HL-60 (cell line): ENCODE measurements at regions not wholly inside any gene's neighbourhood (a gene's known extent, or its start where the extent isn't known, plus 50 kb on each side); places are given as distances from the start of the nearest gene placed in this dataset.

ENCODE experiments used
- DNase-seq, 2 experiments: peaks; one replicate each; pipeline ENCODE4 v3.0.0-alpha.2; 2010 to 2020; ENCODE audit warnings: low read depth in 1 of 2, low spot score in 1 of 2
- H3K27ac ChIP-seq: fragments of 250-450 bp; sonication (Bioruptor Pico); replicated peaks from 2 replicates; pipeline ENCODE4 v1.5.1; 2020; ENCODE audit warnings: mild to moderate bottlenecking, moderate library complexity
- H3K27me3 ChIP-seq: fragments of 250-450 bp; sonication (Bioruptor Pico); 2 replicates; pipeline ENCODE4 v1.5.1; 2021; ENCODE audit warnings: mild to moderate bottlenecking, moderate library complexity; ENCODE audit not compliant: insufficient read depth, poor library complexity, severe bottlenecking
- H3K4me3 ChIP-seq: replicated peaks from 2 replicates; pipeline ENCODE4 v1.5.1; 2011; ENCODE audit warnings: mild to moderate bottlenecking, control low read depth, low read length; ENCODE audit not compliant: insufficient read depth
- GABPA ChIP-seq: IDR thresholded peaks from 2 replicates; pipeline ENCODE4 v1.6.1; 2012; ENCODE audit warnings: low read depth
- POLR2AphosphoS5 ChIP-seq: IDR thresholded peaks from 2 replicates; pipeline ENCODE4 v1.6.1; 2012; ENCODE audit warnings: low read depth
- SPI1 ChIP-seq: IDR thresholded peaks from 2 replicates; pipeline ENCODE4 v1.6.1; 2012; ENCODE audit warnings: low read depth, mild to moderate bottlenecking, borderline replicate concordance
- TF ChIP-seq, protein P1 (sequence below): IDR thresholded peaks from one replicate; pipeline ENCODE4 v1.5.1; 2011; ENCODE audit warnings: low read length, control low read depth, inconsistent platforms; ENCODE audit not compliant: insufficient read depth
- TF ChIP-seq, protein P2 (sequence below): IDR thresholded peaks from 2 replicates; pipeline ENCODE4 v1.6.1; 2012; ENCODE audit warnings: low read depth; ENCODE audit not compliant: insufficient replicate concordance

DNA sequence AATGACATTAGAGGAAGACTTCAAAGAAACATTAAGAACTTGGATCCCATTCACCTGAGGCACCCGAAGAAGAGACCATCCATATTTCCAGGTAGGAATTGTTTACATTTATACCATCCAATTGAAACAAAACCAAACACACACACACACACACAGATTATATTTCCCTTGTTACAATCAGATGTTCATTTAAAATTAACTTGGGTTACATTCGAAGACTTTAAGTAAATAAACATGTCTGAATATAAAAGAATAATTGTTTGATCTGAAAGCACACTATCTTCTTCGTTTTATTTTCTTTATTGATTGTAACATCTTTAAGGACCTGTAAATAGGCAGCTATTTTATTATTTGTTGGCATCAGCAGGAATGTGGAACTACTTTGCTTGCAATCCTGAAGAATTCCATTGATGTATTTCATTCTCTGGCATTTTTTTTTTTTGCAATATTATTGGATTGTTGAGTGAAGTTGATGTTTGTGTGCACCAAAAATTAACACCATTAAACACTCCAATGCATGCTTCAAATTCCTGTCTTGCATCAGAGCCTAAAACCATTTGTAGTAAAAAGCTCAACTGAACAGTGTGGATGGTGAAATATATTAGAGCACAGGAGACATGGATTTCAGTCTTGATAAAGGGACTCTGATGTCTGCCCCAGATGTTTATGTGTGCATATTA is 85.3 kb upstream of the FRY start:
- no peak for DNase-seq
- Histone ChIP-seq H3K27me3 (no peaks in the 10 kb centered on the region), H3K4me3 (no peak overlapping the region), H3K27ac (no peak overlapping the region)
- TF ChIP-seq POLR2AphosphoS5 (no peak), GABPA (no peak), SPI1 (no peak)
- TF ChIP-seq, protein P1, sequence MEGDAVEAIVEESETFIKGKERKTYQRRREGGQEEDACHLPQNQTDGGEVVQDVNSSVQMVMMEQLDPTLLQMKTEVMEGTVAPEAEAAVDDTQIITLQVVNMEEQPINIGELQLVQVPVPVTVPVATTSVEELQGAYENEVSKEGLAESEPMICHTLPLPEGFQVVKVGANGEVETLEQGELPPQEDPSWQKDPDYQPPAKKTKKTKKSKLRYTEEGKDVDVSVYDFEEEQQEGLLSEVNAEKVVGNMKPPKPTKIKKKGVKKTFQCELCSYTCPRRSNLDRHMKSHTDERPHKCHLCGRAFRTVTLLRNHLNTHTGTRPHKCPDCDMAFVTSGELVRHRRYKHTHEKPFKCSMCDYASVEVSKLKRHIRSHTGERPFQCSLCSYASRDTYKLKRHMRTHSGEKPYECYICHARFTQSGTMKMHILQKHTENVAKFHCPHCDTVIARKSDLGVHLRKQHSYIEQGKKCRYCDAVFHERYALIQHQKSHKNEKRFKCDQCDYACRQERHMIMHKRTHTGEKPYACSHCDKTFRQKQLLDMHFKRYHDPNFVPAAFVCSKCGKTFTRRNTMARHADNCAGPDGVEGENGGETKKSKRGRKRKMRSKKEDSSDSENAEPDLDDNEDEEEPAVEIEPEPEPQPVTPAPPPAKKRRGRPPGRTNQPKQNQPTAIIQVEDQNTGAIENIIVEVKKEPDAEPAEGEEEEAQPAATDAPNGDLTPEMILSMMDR = no peak
- TF ChIP-seq, protein P2, sequence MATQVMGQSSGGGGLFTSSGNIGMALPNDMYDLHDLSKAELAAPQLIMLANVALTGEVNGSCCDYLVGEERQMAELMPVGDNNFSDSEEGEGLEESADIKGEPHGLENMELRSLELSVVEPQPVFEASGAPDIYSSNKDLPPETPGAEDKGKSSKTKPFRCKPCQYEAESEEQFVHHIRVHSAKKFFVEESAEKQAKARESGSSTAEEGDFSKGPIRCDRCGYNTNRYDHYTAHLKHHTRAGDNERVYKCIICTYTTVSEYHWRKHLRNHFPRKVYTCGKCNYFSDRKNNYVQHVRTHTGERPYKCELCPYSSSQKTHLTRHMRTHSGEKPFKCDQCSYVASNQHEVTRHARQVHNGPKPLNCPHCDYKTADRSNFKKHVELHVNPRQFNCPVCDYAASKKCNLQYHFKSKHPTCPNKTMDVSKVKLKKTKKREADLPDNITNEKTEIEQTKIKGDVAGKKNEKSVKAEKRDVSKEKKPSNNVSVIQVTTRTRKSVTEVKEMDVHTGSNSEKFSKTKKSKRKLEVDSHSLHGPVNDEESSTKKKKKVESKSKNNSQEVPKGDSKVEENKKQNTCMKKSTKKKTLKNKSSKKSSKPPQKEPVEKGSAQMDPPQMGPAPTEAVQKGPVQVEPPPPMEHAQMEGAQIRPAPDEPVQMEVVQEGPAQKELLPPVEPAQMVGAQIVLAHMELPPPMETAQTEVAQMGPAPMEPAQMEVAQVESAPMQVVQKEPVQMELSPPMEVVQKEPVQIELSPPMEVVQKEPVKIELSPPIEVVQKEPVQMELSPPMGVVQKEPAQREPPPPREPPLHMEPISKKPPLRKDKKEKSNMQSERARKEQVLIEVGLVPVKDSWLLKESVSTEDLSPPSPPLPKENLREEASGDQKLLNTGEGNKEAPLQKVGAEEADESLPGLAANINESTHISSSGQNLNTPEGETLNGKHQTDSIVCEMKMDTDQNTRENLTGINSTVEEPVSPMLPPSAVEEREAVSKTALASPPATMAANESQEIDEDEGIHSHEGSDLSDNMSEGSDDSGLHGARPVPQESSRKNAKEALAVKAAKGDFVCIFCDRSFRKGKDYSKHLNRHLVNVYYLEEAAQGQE = no peak

GRCh38 chr13:31947105-31947504 is 84.5 kb upstream of the FRY start:
- DNase-seq = no peak
- no peak for TF ChIP-seq SPI1
- TF ChIP-seq, protein P2 = no peak
- TF ChIP-seq POLR2AphosphoS5 = no peak
- no peak for TF ChIP-seq GABPA
- TF ChIP-seq, protein P1 = no peak
- no peaks in the 10 kb centered on the region for H3K27me3 ChIP-seq
- no peak overlapping the region for H3K4me3 ChIP-seq
- H3K27ac ChIP-seq = no peak overlapping the region

DNA sequence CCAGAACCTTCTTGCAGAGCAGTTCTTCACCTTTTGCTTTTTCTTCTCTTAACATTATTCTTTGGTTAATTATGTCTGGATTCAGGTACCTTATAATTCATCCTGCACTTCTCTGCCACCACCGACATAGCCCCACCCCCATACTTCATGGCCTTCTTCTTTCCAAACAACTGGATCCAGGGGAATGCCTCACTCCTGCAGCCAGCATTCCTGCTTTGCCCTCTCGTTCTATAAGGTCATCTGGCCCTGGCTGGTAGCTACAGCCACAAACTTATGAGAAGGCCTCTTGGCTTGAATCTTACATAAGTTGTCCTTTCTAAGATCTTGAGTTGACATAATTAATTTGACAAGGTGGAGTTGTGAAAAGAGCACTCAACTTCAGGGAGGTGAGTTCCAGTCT is 84.1 kb upstream of the FRY start:
- H3K4me3 ChIP-seq = no peak overlapping the region
- no peak overlapping the region for H3K27ac ChIP-seq
- no peaks in the 10 kb centered on the region for H3K27me3 ChIP-seq
- DNase-seq = no peak
- no peak for TF ChIP-seq SPI1
- TF ChIP-seq GABPA = no peak
- TF ChIP-seq POLR2AphosphoS5 = no peak
- TF ChIP-seq, protein P2 = no peak
- TF ChIP-seq, protein P1 = no peak
